ENCODE measurements at regions not wholly inside any gene's neighbourhood (a gene's known extent, or its start where the extent isn't known, plus 50 kb on each side); places are given as distances from the start of the nearest gene placed in this dataset. TPM values are rescaled to one million over a fixed set of nuclear protein-coding genes. Genes with fewer than 3 reads are reported as not detected.

- Histone ChIP-seq H3K4me3 (no peak overlapping the region), H3K9me3 (no peaks in the 10 kb centered on the region), H3K4me1 (no peaks in the 10 kb centered on the region), H3K27me3 (no peaks in the 10 kb centered on the region), H3K27ac (no peak overlapping the region), H3K36me3 (no peaks in the 10 kb centered on the region)
- TF ChIP-seq POLR2A (IDR thresholded peaks at IDR 0.05) (no peak), CTCF (IDR thresholded peaks at IDR 0.05) (no peak)
- intact Hi-C loops (cut with DNase I; ENCODE audit: low total_unique reads) = no loop called here
- no peak for DNase-seq
Observed at GRCh38 chr1:185367218-185367617, 50.2 kb upstream of the IVNS1ABP start.

Small RNAs in the stretch of these regions (small RNA-seq; reads per million reads assigned to genes)
- gene MCRIP2P2 (not detected), gene RF00019 (not detected), gene RNU7-183P (not detected)
